ENCODE measurements at regions not wholly inside any gene's neighbourhood (a gene's known extent, or its start where the extent isn't known, plus 50 kb on each side); places are given as distances from the start of the nearest gene placed in this dataset.

GRCh38 chr7:116145245-116145852 lies 65.0 kb upstream of the TES start:
- TF ChIP-seq CTCF (conservative IDR thresholded peaks at IDR 0.05; ENCODE audit: low read length) (no peak), EZH2phosphoT487 (IDR thresholded peaks at IDR 0.05; ENCODE audit: borderline replicate concordance, low read depth, low read length) (no peak)

All from OCI-LY7 (cell line).